Duodenal mucosa (tissue), 2 donors: ENCODE measurements at regions not wholly inside any gene's neighbourhood (a gene's known extent, or its start where the extent isn't known, plus 50 kb on each side); places are given as distances from the start of the nearest gene placed in this dataset.

Experiments used
- H3K27ac ChIP-seq: one replicate; pipeline ENCODE4 v1.7.0; 2013; ENCODE audit warnings: low read depth, low read length
- H3K27me3 ChIP-seq, 2 donors: one replicate each; pipeline ENCODE4 v1.7.0; 2013; ENCODE audit warnings: low read length in 2 of 2, control low read depth in 1 of 2; ENCODE audit not compliant: insufficient read depth in 2 of 2, control insufficient read depth in 1 of 2
- H3K36me3 ChIP-seq, 2 donors: one replicate each; pipeline ENCODE4 v1.7.0; 2013; ENCODE audit warnings: low read length in 2 of 2, control low read depth in 1 of 2; ENCODE audit not compliant: insufficient read depth in 2 of 2, control insufficient read depth in 1 of 2
- H3K4me1 ChIP-seq, 2 donors: one replicate each; pipeline ENCODE4 v1.7.0; 2013; ENCODE audit warnings: low read length in 2 of 2, control low read depth in 1 of 2; ENCODE audit not compliant: insufficient read depth in 2 of 2, control insufficient read depth in 1 of 2
- H3K4me3 ChIP-seq, 2 donors: one replicate each; pipeline ENCODE4 v1.7.0; 2013; ENCODE audit warnings: low read length in 2 of 2, low read depth in 1 of 2
- H3K9ac ChIP-seq, 2 donors: one replicate each; pipeline ENCODE4 v1.7.0; 2013; ENCODE audit warnings: low read length in 2 of 2, low read depth in 1 of 2
- H3K9me3 ChIP-seq, 2 donors: one replicate each; pipeline ENCODE4 v1.7.0; 2013; ENCODE audit warnings: low read length in 2 of 2, control low read depth in 1 of 2; ENCODE audit not compliant: control insufficient read depth in 1 of 2

GRCh38 chr3:5479229-5479799 lies 291.8 kb downstream of the EDEM1 start:
- no peaks in the 10 kb centered on the region for H3K36me3 ChIP-seq
- no peak overlapping the region for H3K9ac ChIP-seq
- no peak overlapping the region for H3K4me3 ChIP-seq
- H3K27ac ChIP-seq, result no peak overlapping the region
- H3K9me3 ChIP-seq, result no peaks in the 10 kb centered on the region
- peaks cover 0 to 9% of the 10 kb centered on the region in 2 donors for H3K4me1 ChIP-seq
- no peaks in the 10 kb centered on the region for H3K27me3 ChIP-seq

GRCh38 chr3:5480190-5480589 lies 292.7 kb downstream of the EDEM1 start:
- Histone ChIP-seq H3K4me3 (no peak overlapping the region), H3K36me3 (no peaks in the 10 kb centered on the region), H3K27me3 (no peaks in the 10 kb centered on the region), H3K4me1 (peaks cover 0 to 9% of the 10 kb centered on the region in 2 donors), H3K9me3 (no peaks in the 10 kb centered on the region), H3K9ac (no peak overlapping the region), H3K27ac (no peak overlapping the region)

GRCh38 chr3:5485427-5485826 lies 297.9 kb downstream of the EDEM1 start:
- H3K36me3 ChIP-seq, result no peaks in the 10 kb centered on the region
- H3K27me3 ChIP-seq, result no peaks in the 10 kb centered on the region
- H3K9me3 ChIP-seq, result no peaks in the 10 kb centered on the region
- H3K9ac ChIP-seq, result no peak overlapping the region
- H3K4me3 ChIP-seq, result no peak overlapping the region
- H3K4me1 ChIP-seq, result peaks cover 13 to 21% of the 10 kb centered on the region in 2 donors
- no peak overlapping the region for H3K27ac ChIP-seq

- no peak overlapping the region for H3K4me3 ChIP-seq
- no peaks in the 10 kb centered on the region for H3K36me3 ChIP-seq
- H3K27ac ChIP-seq, result no peak overlapping the region
- peaks cover 21 to 37% of the 10 kb centered on the region in 2 donors for H3K4me1 ChIP-seq
- H3K9ac ChIP-seq, result no peak overlapping the region
- no peaks in the 10 kb centered on the region for H3K9me3 ChIP-seq
- H3K27me3 ChIP-seq, result no peaks in the 10 kb centered on the region
Observed at GRCh38 chr3:5488771-5489170, 301.3 kb downstream of the EDEM1 start.

- Histone ChIP-seq H3K9me3 (no peaks in the 10 kb centered on the region), H3K4me3 (no peak overlapping the region), H3K4me1 (peaks cover 21 to 37% of the 10 kb centered on the region in 2 donors), H3K9ac (no peak overlapping the region), H3K27me3 (no peaks in the 10 kb centered on the region), H3K27ac (no peak overlapping the region), H3K36me3 (no peaks in the 10 kb centered on the region)
Observed at GRCh38 chr3:5489536-5489935, 302.0 kb downstream of the EDEM1 start.

- Histone ChIP-seq H3K9ac (no peak overlapping the region), H3K36me3 (no peaks in the 10 kb centered on the region), H3K27ac (no peak overlapping the region), H3K4me1 (peaks cover 12 to 21% of the 10 kb centered on the region in 2 donors), H3K4me3 (no peak overlapping the region), H3K9me3 (no peaks in the 10 kb centered on the region), H3K27me3 (no peaks in the 10 kb centered on the region)
Observed at GRCh38 chr3:5494905-5495519, 307.5 kb downstream of the EDEM1 start.

- Histone ChIP-seq H3K36me3 (no peaks in the 10 kb centered on the region), H3K4me3 (no peak overlapping the region), H3K27ac (no peak overlapping the region), H3K27me3 (no peaks in the 10 kb centered on the region), H3K9me3 (no peaks in the 10 kb centered on the region), H3K4me1 (peaks cover 0 to 6% of the 10 kb centered on the region in 2 donors), H3K9ac (no peak overlapping the region)
Observed at GRCh38 chr3:5497497-5497896, 310.0 kb downstream of the EDEM1 start.

- Histone ChIP-seq H3K4me1 (no peaks in the 10 kb centered on the region), H3K9me3 (no peaks in the 10 kb centered on the region), H3K9ac (no peak overlapping the region), H3K36me3 (no peaks in the 10 kb centered on the region), H3K4me3 (no peak overlapping the region), H3K27me3 (no peaks in the 10 kb centered on the region), H3K27ac (no peak overlapping the region)
Observed at GRCh38 chr3:5498981-5499380, 311.5 kb downstream of the EDEM1 start.

- H3K4me1 ChIP-seq, result no peaks in the 10 kb centered on the region
- no peaks in the 10 kb centered on the region for H3K9me3 ChIP-seq
Observed at GRCh38 chr3:5499404-5499803, 311.9 kb downstream of the EDEM1 start.

GRCh38 chr3:5503136-5503535 lies 315.6 kb downstream of the EDEM1 start:
- Histone ChIP-seq H3K4me1 (no peaks in the 10 kb centered on the region), H3K9ac (no peak overlapping the region), H3K36me3 (no peaks in the 10 kb centered on the region), H3K9me3 (no peaks in the 10 kb centered on the region), H3K4me3 (no peak overlapping the region), H3K27me3 (no peaks in the 10 kb centered on the region), H3K27ac (no peak overlapping the region)

More at GRCh38 chr3:5499404-5499803, 311.9 kb downstream of the EDEM1 start:
- H3K27ac ChIP-seq, result no peak overlapping the region
- H3K36me3 ChIP-seq, result no peaks in the 10 kb centered on the region
- no peak overlapping the region for H3K9ac ChIP-seq
- H3K27me3 ChIP-seq, result no peaks in the 10 kb centered on the region
- H3K4me3 ChIP-seq, result no peak overlapping the region
